Neural progenitor cell (in vitro differentiated cells): ENCODE measurements at regions not wholly inside any gene's neighbourhood (a gene's known extent, or its start where the extent isn't known, plus 50 kb on each side); places are given as distances from the start of the nearest gene placed in this dataset.

Experiments used
- DNase-seq: peaks from one replicate; pipeline ENCODE4 v3.0.0-alpha.2; 2016; ENCODE audit warnings: low spot score
- H2AFZ ChIP-seq: fragments of 200-600 bp; sonication (generic); replicated peaks from 2 replicates; pipeline ENCODE4 v1.6.1; 2016; ENCODE audit warnings: antibody characterized with exemption
- H3F3A ChIP-seq: fragments of 200-600 bp; sonication (generic); 2 replicates; pipeline ENCODE4 v1.6.1; 2016; ENCODE audit warnings: antibody characterized with exemption, low read depth
- H3K27ac ChIP-seq: fragments of 200-600 bp; sonication (generic); 2 replicates; pipeline ENCODE4 v1.5.1; 2016; ENCODE audit warnings: mild to moderate bottlenecking
- H3K27me3 ChIP-seq: fragments of 200-600 bp; sonication (generic); 2 replicates; pipeline ENCODE4 v1.6.1; 2016; ENCODE audit warnings: mild to moderate bottlenecking, moderate library complexity
- H3K36me3 ChIP-seq: fragments of 200-600 bp; sonication (generic); 2 replicates; pipeline ENCODE4 v1.5.1; 2016
- H3K4me1 ChIP-seq: fragments of 200-600 bp; sonication (generic); 2 replicates; pipeline ENCODE4 v1.6.1; 2016; ENCODE audit warnings: mixed run types
- H3K4me2 ChIP-seq: fragments of 200-600 bp; sonication (generic); 2 replicates; pipeline ENCODE4 v1.6.1; 2016
- H3K4me3 ChIP-seq: fragments of 200-600 bp; sonication (generic); 2 replicates; pipeline ENCODE4 v1.5.1; 2016
- H3K79me2 ChIP-seq: fragments of 200-600 bp; sonication (generic); 2 replicates; pipeline ENCODE4 v1.6.1; 2016; ENCODE audit warnings: low read depth
- H3K9ac ChIP-seq: fragments of 200-600 bp; sonication (generic); 2 replicates; pipeline ENCODE4 v1.6.1; 2016
- H3K9me3 ChIP-seq: fragments of 200-600 bp; sonication (generic); 2 replicates; pipeline ENCODE4 v1.5.1; 2016; ENCODE audit warnings: low read depth
- H4K20me1 ChIP-seq: fragments of 200-600 bp; sonication (generic); 2 replicates; pipeline ENCODE4 v1.6.1; 2016; ENCODE audit warnings: low read depth
- H3K27ac Mint-ChIP-seq: 3 replicates; pipeline ENCODE4 v1.8.0; 2021; ENCODE audit warnings: mixed read lengths
- H3K27me3 Mint-ChIP-seq: 2 replicates; pipeline ENCODE4 v1.8.0; 2022; ENCODE audit warnings: low read depth, mild to moderate bottlenecking, inconsistent platforms, moderate library complexity, mixed read lengths; ENCODE audit not compliant: insufficient read depth
- H3K36me3 Mint-ChIP-seq: 3 replicates; pipeline ENCODE4 v1.8.0; 2021; ENCODE audit warnings: mixed read lengths
- H3K4me1 Mint-ChIP-seq: 3 replicates; pipeline ENCODE4 v1.8.0; 2021; ENCODE audit warnings: mixed read lengths
- H3K4me3 Mint-ChIP-seq: 3 replicates; pipeline ENCODE4 v1.8.0; 2021; ENCODE audit warnings: mild to moderate bottlenecking, moderate library complexity, mixed read lengths
- H3K9me3 Mint-ChIP-seq: 3 replicates; pipeline ENCODE4 v1.8.0; 2020; ENCODE audit warnings: mixed read lengths
- CTCF ChIP-seq: fragments of 200-600 bp; sonication (generic); IDR thresholded peaks from 2 replicates; pipeline ENCODE4 v1.5.1; 2017; ENCODE audit warnings: antibody characterized with exemption, mild to moderate bottlenecking
- EZH2 ChIP-seq: fragments of 200-600 bp; sonication (generic); IDR thresholded peaks from 2 replicates; pipeline ENCODE4 v1.6.1; 2017; ENCODE audit warnings: antibody characterized with exemption, mild to moderate bottlenecking, moderate library complexity
- EZH2phosphoT487 ChIP-seq: fragments of 200-600 bp; sonication (generic); IDR thresholded peaks from 2 replicates; pipeline ENCODE4 v1.6.1; 2017; ENCODE audit warnings: antibody characterized with exemption

- H3K27ac Mint-ChIP-seq = no peak overlapping the region
- no peaks in the 10 kb centered on the region for H3K27me3 Mint-ChIP-seq
Observed at GRCh38 chr2:139165601-139166000, 385.4 kb upstream of the NXPH2 start.

GRCh38 chr2:139165041-139165440 is 384.9 kb upstream of the NXPH2 start:
- no peaks in the 10 kb centered on the region for H3K36me3 Mint-ChIP-seq
- H3K27ac Mint-ChIP-seq = no peak overlapping the region
- Histone ChIP-seq H3K4me3 (no peak overlapping the region), H2AFZ (no peak overlapping the region), H3K79me2 (no peaks in the 10 kb centered on the region), H3K27me3 (no peaks in the 10 kb centered on the region), H3K4me1 (no peaks in the 10 kb centered on the region), H3K36me3 (no peaks in the 10 kb centered on the region), H3F3A (no peaks in the 10 kb centered on the region), H3K4me2 (no peak overlapping the region), H3K27ac (no peak overlapping the region), H4K20me1 (no peaks in the 10 kb centered on the region), H3K9ac (no peak overlapping the region), H3K9me3 (no peaks in the 10 kb centered on the region)
- H3K4me1 Mint-ChIP-seq = no peaks in the 10 kb centered on the region
- TF ChIP-seq EZH2 (no peak), EZH2phosphoT487 (no peak), CTCF (no peak)
- no peaks in the 10 kb centered on the region for H3K27me3 Mint-ChIP-seq
- H3K9me3 Mint-ChIP-seq = no peaks in the 10 kb centered on the region
- no peak for DNase-seq
- no peak overlapping the region for H3K4me3 Mint-ChIP-seq

More at GRCh38 chr2:139165601-139166000, 385.4 kb upstream of the NXPH2 start:
- Histone ChIP-seq H3F3A (no peaks in the 10 kb centered on the region), H3K27me3 (no peaks in the 10 kb centered on the region), H2AFZ (no peak overlapping the region), H3K9me3 (no peaks in the 10 kb centered on the region), H3K4me1 (no peaks in the 10 kb centered on the region), H3K36me3 (no peaks in the 10 kb centered on the region), H3K27ac (no peak overlapping the region), H3K79me2 (no peaks in the 10 kb centered on the region), H3K4me3 (no peak overlapping the region), H3K9ac (no peak overlapping the region), H4K20me1 (no peaks in the 10 kb centered on the region), H3K4me2 (no peak overlapping the region)
- Mint-ChIP-seq H3K36me3 (no peaks in the 10 kb centered on the region), H3K4me1 (no peaks in the 10 kb centered on the region), H3K4me3 (no peak overlapping the region), H3K9me3 (no peaks in the 10 kb centered on the region)
- TF ChIP-seq EZH2 (no peak), EZH2phosphoT487 (no peak), CTCF (no peak)
- DNase-seq = no peak

- Mint-ChIP-seq H3K4me1 (no peaks in the 10 kb centered on the region), H3K9me3 (no peaks in the 10 kb centered on the region), H3K36me3 (no peaks in the 10 kb centered on the region), H3K4me3 (no peak overlapping the region), H3K27me3 (no peaks in the 10 kb centered on the region), H3K27ac (no peak overlapping the region)
- Histone ChIP-seq H4K20me1 (no peaks in the 10 kb centered on the region), H3K9me3 (no peaks in the 10 kb centered on the region), H3K27me3 (no peaks in the 10 kb centered on the region), H3K4me3 (no peak overlapping the region), H3K36me3 (no peaks in the 10 kb centered on the region), H3F3A (no peaks in the 10 kb centered on the region), H3K4me2 (no peak overlapping the region), H3K9ac (no peak overlapping the region), H2AFZ (no peak overlapping the region), H3K79me2 (no peaks in the 10 kb centered on the region), H3K4me1 (no peaks in the 10 kb centered on the region), H3K27ac (no peak overlapping the region)
- TF ChIP-seq EZH2 = no peak
- TF ChIP-seq EZH2phosphoT487 = no peak
- no peak for TF ChIP-seq CTCF
- no peak for DNase-seq
Observed at GRCh38 chr2:139162957-139163356, 382.8 kb upstream of the NXPH2 start.

- H4K20me1 ChIP-seq = no peaks in the 10 kb centered on the region
- no peak overlapping the region for H3K27ac Mint-ChIP-seq
- H3K9me3 Mint-ChIP-seq = no peaks in the 10 kb centered on the region
- H3K36me3 ChIP-seq = no peaks in the 10 kb centered on the region
- H3K4me1 Mint-ChIP-seq = no peaks in the 10 kb centered on the region
- H2AFZ ChIP-seq = no peak overlapping the region
- no peaks in the 10 kb centered on the region for H3K4me1 ChIP-seq
- H3K27me3 Mint-ChIP-seq = no peaks in the 10 kb centered on the region
- no peaks in the 10 kb centered on the region for H3K79me2 ChIP-seq
- H3K9ac ChIP-seq = no peak overlapping the region
- no peak overlapping the region for H3K4me2 ChIP-seq
- H3K9me3 ChIP-seq = no peaks in the 10 kb centered on the region
- H3K4me3 Mint-ChIP-seq = no peak overlapping the region
- no peak overlapping the region for H3K27ac ChIP-seq
- TF ChIP-seq EZH2 (no peak), EZH2phosphoT487 (no peak), CTCF (no peak)
- no peak overlapping the region for H3K4me3 ChIP-seq
- H3F3A ChIP-seq = no peaks in the 10 kb centered on the region
- H3K36me3 Mint-ChIP-seq = no peaks in the 10 kb centered on the region
- H3K27me3 ChIP-seq = no peaks in the 10 kb centered on the region
- no peak for DNase-seq
Observed at GRCh38 chr2:139162456-139162855, 382.3 kb upstream of the NXPH2 start.
